Left lung (tissue), 4 donors: ENCODE measurements at regions not wholly inside any gene's neighbourhood (a gene's known extent, or its start where the extent isn't known, plus 50 kb on each side); places are given as distances from the start of the nearest gene placed in this dataset.
"Not testable (repeated sequence)": the region's sequence is repeated elsewhere in the genome, so short reads cannot be mapped to it uniquely, and the experiment has no call there.

Experiments used
- ATAC-seq: fragments of 200-7000 bp; cut with Tn5 transposase; one replicate; pipeline ENCODE4 v1.9.1; 2020; ENCODE audit warnings: moderate library complexity
- DNase-seq, 4 donors: peaks; one replicate each; pipeline ENCODE4 v3.0.0-alpha.2; 2013 to 2020
- H3K27ac ChIP-seq, 2 donors: fragments of 200-600 bp; sonication (generic) in 1 of 2; one replicate each; pipeline versions ENCODE4 v1.5.0 to v1.8.0; 2020 to 2021
- H3K27me3 ChIP-seq, 2 donors: fragments of 200-600 bp; sonication (generic) in 1 of 2; one replicate each; pipeline versions ENCODE4 v1.5.0 to v1.8.0; 2020 to 2021
- H3K36me3 ChIP-seq, 2 donors: fragments of 200-600 bp; sonication (generic) in 1 of 2; one replicate each; pipeline versions ENCODE4 v1.5.0 to v1.8.0; 2020 to 2021
- H3K4me1 ChIP-seq, 2 donors: fragments of 200-600 bp; one replicate each; pipeline ENCODE4 v1.8.0; 2021
- H3K4me3 ChIP-seq, 2 donors: fragments of 200-600 bp; sonication (generic) in 1 of 2; one replicate each; pipeline versions ENCODE4 v1.5.0 to v1.8.0; 2020 to 2021; ENCODE audit warnings: mild to moderate bottlenecking in 1 of 2
- H3K9me3 ChIP-seq, 2 donors: fragments of 200-600 bp; sonication (generic) in 1 of 2; one replicate each; pipeline versions ENCODE4 v1.5.0 to v1.8.0; 2020 to 2021
- CTCF ChIP-seq, 2 donors: fragments of 200-600 bp; sonication (generic) in 1 of 2; IDR thresholded peaks; one replicate each; pipeline versions ENCODE4 v1.5.0 to v1.8.0; 2021; ENCODE audit warnings: antibody characterized with exemption in 2 of 2
- intact Hi-C, 2 donors: fragments of 100-400 bp; cut with DNase I; formaldehyde crosslinking; loops; one replicate each; pipeline versions ENCODE4 v1.11.2 to v1.14.2; 2022
- donor health status: DM: no; HTN: yes; CAD: no.
- donor health status: DM: no; HTN: no; CAD: no.

- intact Hi-C loops = no loop called here
- DNase-seq (no peak), ATAC-seq (no peak)
- no peak overlapping the region for H3K27ac ChIP-seq
- no peak overlapping the region for H3K4me3 ChIP-seq
- TF ChIP-seq CTCF (IDR thresholded peaks at IDR 0.05) = no peak
- peaks cover 0 to 20% of the 10 kb centered on the region in 2 donors for H3K9me3 ChIP-seq
- no peaks in the 10 kb centered on the region for H3K36me3 ChIP-seq
- H3K4me1 ChIP-seq = no peaks in the 10 kb centered on the region
- H3K27me3 ChIP-seq = no peaks in the 10 kb centered on the region
These were observed 61.5 kb upstream of the SETMAR start for GRCh38 chr3:4241595-4242170.

- H3K27ac ChIP-seq = no peak overlapping the region
- H3K4me3 ChIP-seq = no peak overlapping the region
- no peaks in the 10 kb centered on the region for H3K4me1 ChIP-seq
- no peaks in the 10 kb centered on the region for H3K9me3 ChIP-seq
- ATAC-seq (no peak), DNase-seq (peak in 1 of 4 donors; percentile 46)
- no peak for TF ChIP-seq CTCF (IDR thresholded peaks at IDR 0.05)
- no peaks in the 10 kb centered on the region for H3K27me3 ChIP-seq
- intact Hi-C loops = no loop called here
- H3K36me3 ChIP-seq = no peaks in the 10 kb centered on the region
These were observed 57.5 kb upstream of the SETMAR start for GRCh38 chr3:4245671-4246070.

GRCh38 chr3:4247391-4247790 lies 55.8 kb upstream of the SETMAR start:
- no peaks in the 10 kb centered on the region for H3K36me3 ChIP-seq
- no peaks in the 10 kb centered on the region for H3K9me3 ChIP-seq
- H3K4me3 ChIP-seq = no peak overlapping the region
- no peak for ATAC-seq
- no peak for DNase-seq
- intact Hi-C loops = no loop called here
- no peak overlapping the region for H3K27ac ChIP-seq
- H3K27me3 ChIP-seq = no peaks in the 10 kb centered on the region
- TF ChIP-seq CTCF (IDR thresholded peaks at IDR 0.05) = no peak
- no peaks in the 10 kb centered on the region for H3K4me1 ChIP-seq

GRCh38 chr3:4250064-4250463 lies 53.1 kb upstream of the SETMAR start:
- ATAC-seq = no peak
- Histone ChIP-seq H3K27me3 (no peaks in the 10 kb centered on the region), H3K4me1 (no peaks in the 10 kb centered on the region), H3K36me3 (no peaks in the 10 kb centered on the region), H3K9me3 (no peaks in the 10 kb centered on the region), H3K4me3 (no peak overlapping the region), H3K27ac (no peak overlapping the region)
- intact Hi-C loops = no loop called here
- TF ChIP-seq CTCF (IDR thresholded peaks at IDR 0.05) = no peak
- no peak for DNase-seq

- no peaks in the 10 kb centered on the region for H3K27me3 ChIP-seq
- no peak overlapping the region for H3K27ac ChIP-seq
- H3K36me3 ChIP-seq = no peaks in the 10 kb centered on the region
- intact Hi-C loops = no loop called here
- DNase-seq (no peak), ATAC-seq (no peak)
- H3K4me3 ChIP-seq = no peak overlapping the region
- TF ChIP-seq CTCF (IDR thresholded peaks at IDR 0.05) = no peak
- H3K9me3 ChIP-seq = no peaks in the 10 kb centered on the region
- no peaks in the 10 kb centered on the region for H3K4me1 ChIP-seq
These were observed 51.8 kb upstream of the SETMAR start for GRCh38 chr3:4251412-4251811.

GRCh38 chr3:4253072-4253832 lies 49.9 kb upstream of the SETMAR start:
- H3K9me3 ChIP-seq, H3K27ac ChIP-seq, H3K27me3 ChIP-seq, H3K4me3 ChIP-seq, H3K36me3 ChIP-seq, DNase-seq, ATAC-seq, H3K4me1 ChIP-seq, intact Hi-C loops: not testable (repeated sequence)
